ENCODE measurements at regions not wholly inside any gene's neighbourhood (a gene's known extent, or its start where the extent isn't known, plus 50 kb on each side); places are given as distances from the start of the nearest gene placed in this dataset.

- CTCF ChIA-PET: no interaction called here
- H3K4me3 ChIP-seq: no peak overlapping the region
Observed at GRCh38 chr1:38784452-38785284, 74.9 kb downstream of the RRAGC start.

GRCh38 chr1:38783640-38784229 lies 75.8 kb downstream of the RRAGC start:
- CTCF ChIA-PET: no interaction called here
- Histone ChIP-seq H3K27ac (no peak overlapping the region), H3K79me2 (ENCODE audit: low read depth) (no peaks in the 10 kb centered on the region), H3K4me2 (no peak overlapping the region), H3F3A (ENCODE audit: insufficient read depth, low read depth) (no peaks in the 10 kb centered on the region), H3K4me3 (no peak overlapping the region), H3K9me2 (ENCODE audit: insufficient read depth) (no peaks in the 10 kb centered on the region), H3K36me3 (ENCODE audit: low read depth) (no peaks in the 10 kb centered on the region), H3K27me3 (ENCODE audit: insufficient read depth, low read depth) (peaks cover 94% of the 10 kb centered on the region), H2AFZ (no peak overlapping the region), H4K20me1 (ENCODE audit: insufficient read depth) (no peaks in the 10 kb centered on the region), H3K4me1 (replicated peaks; ENCODE audit: insufficient read depth) (no peaks in the 10 kb centered on the region), H3K9me3 (ENCODE audit: insufficient read depth, low read depth) (no peaks in the 10 kb centered on the region)
- TF ChIP-seq EZH2 (IDR thresholded peaks at IDR 0.05; ENCODE audit: low read depth) (no peak), CTCF (conservative IDR thresholded peaks at IDR 0.05) (no peak)
- no peak for DNase-seq
- intact Hi-C loops (cut with micrococcal nuclease; ENCODE audit: unreplicated experiment): no loop called here
- POLR2A ChIA-PET (ENCODE audit: unreplicated experiment): no interaction called here
- no TSS peak for BruUV-seq (replicated peaks)

More at GRCh38 chr1:38784452-38785284, 74.9 kb downstream of the RRAGC start:
- H3K9me3 ChIP-seq (ENCODE audit: insufficient read depth, low read depth): no peaks in the 10 kb centered on the region
- TF ChIP-seq EZH2 (IDR thresholded peaks at IDR 0.05; ENCODE audit: low read depth): no peak
- no peak for TF ChIP-seq CTCF (conservative IDR thresholded peaks at IDR 0.05)
- H4K20me1 ChIP-seq (ENCODE audit: insufficient read depth): no peaks in the 10 kb centered on the region
- H3K27ac ChIP-seq: no peak overlapping the region
- BruUV-seq (replicated peaks): no TSS peak
- no peaks in the 10 kb centered on the region for H3K9me2 ChIP-seq (ENCODE audit: insufficient read depth)
- H3F3A ChIP-seq (ENCODE audit: insufficient read depth, low read depth): no peaks in the 10 kb centered on the region
- H3K27me3 ChIP-seq (ENCODE audit: insufficient read depth, low read depth): peaks cover 94% of the 10 kb centered on the region
- no peak overlapping the region for H2AFZ ChIP-seq
- intact Hi-C loops (cut with micrococcal nuclease; ENCODE audit: unreplicated experiment): no loop called here
- no peaks in the 10 kb centered on the region for H3K4me1 ChIP-seq (replicated peaks; ENCODE audit: insufficient read depth)
- no peak for DNase-seq
- no peaks in the 10 kb centered on the region for H3K36me3 ChIP-seq (ENCODE audit: low read depth)
- POLR2A ChIA-PET (ENCODE audit: unreplicated experiment): no interaction called here
- no peak overlapping the region for H3K4me2 ChIP-seq
- no peaks in the 10 kb centered on the region for H3K79me2 ChIP-seq (ENCODE audit: low read depth)

GRCh38 chr1:38781872-38782617 lies 77.5 kb downstream of the RRAGC start:
- TF ChIP-seq EZH2 (IDR thresholded peaks at IDR 0.05; ENCODE audit: low read depth) (no peak), CTCF (conservative IDR thresholded peaks at IDR 0.05) (no peak)
- Histone ChIP-seq H3K4me1 (replicated peaks; ENCODE audit: insufficient read depth) (no peaks in the 10 kb centered on the region), H3K9me2 (ENCODE audit: insufficient read depth) (no peaks in the 10 kb centered on the region), H3K27me3 (ENCODE audit: insufficient read depth, low read depth) (peaks cover 96% of the 10 kb centered on the region), H3K79me2 (ENCODE audit: low read depth) (no peaks in the 10 kb centered on the region), H3K4me2 (no peak overlapping the region), H3K36me3 (ENCODE audit: low read depth) (no peaks in the 10 kb centered on the region), H3K4me3 (no peak overlapping the region), H3K9me3 (ENCODE audit: insufficient read depth, low read depth) (no peaks in the 10 kb centered on the region), H2AFZ (no peak overlapping the region), H4K20me1 (ENCODE audit: insufficient read depth) (no peaks in the 10 kb centered on the region), H3K27ac (no peak overlapping the region), H3F3A (ENCODE audit: insufficient read depth, low read depth) (no peaks in the 10 kb centered on the region)
- no peak for DNase-seq
- no TSS peak for BruUV-seq (replicated peaks)
- intact Hi-C loops (cut with micrococcal nuclease; ENCODE audit: unreplicated experiment): no loop called here
- CTCF ChIA-PET: no interaction called here
- POLR2A ChIA-PET (ENCODE audit: unreplicated experiment): no interaction called here

Data from PC-9 (cell line).